ENCODE measurements at regions not wholly inside any gene's neighbourhood (a gene's known extent, or its start where the extent isn't known, plus 50 kb on each side); places are given as distances from the start of the nearest gene placed in this dataset.
A peak's percentile ranks its signal among the peaks of the same experiment; 100 is the strongest.

DNA sequence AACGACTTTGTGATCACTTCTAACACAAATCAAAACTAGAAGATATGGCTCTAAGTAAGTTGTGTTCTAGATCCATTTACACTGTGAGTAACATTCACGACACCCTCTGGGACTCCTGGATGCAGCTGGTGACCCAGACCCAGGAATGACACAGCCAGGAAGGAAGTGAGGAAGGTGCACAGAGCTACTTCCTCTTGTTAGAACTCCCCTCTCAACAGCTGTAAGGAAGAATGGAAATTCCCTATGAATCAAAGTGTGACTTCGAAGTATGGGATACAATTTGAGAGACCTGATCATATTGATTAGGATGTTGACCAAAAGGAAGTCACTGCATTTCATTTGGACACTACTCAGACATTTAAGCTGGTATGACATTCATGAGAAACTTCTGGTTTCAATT lies 185.3 kb downstream of the NRIP1 start:
- Histone ChIP-seq H3K9me3 (ENCODE audit: low read depth) (no peaks in the 10 kb centered on the region), H3K9me2 (replicated peaks; ENCODE audit: insufficient read depth) (no peaks in the 10 kb centered on the region), H3K27me3 (no peaks in the 10 kb centered on the region), H3K4me2 (no peak overlapping the region), H3K4me1 (ENCODE audit: insufficient read depth) (peaks cover 30% of the 10 kb centered on the region), H3K27ac (no peak overlapping the region), H3K79me2 (no peaks in the 10 kb centered on the region), H3K4me3 (no peak overlapping the region), H2AFZ (no peak overlapping the region), H3K36me3 (replicated peaks; ENCODE audit: insufficient read depth, low read depth) (no peaks in the 10 kb centered on the region), H4K20me1 (ENCODE audit: insufficient read depth, poor library complexity, severe bottlenecking) (no peaks in the 10 kb centered on the region)
- 93% methylated on average over 3 of the region's 3 CpGs for WGBS (ENCODE audit: low lambda C conversion rate, missing lambda C conversion rate)
- no peak for DNase-seq (ENCODE audit: low spot score)
- TF ChIP-seq EZH2phosphoT487 (IDR thresholded peaks at IDR 0.05; ENCODE audit: low read depth, severe bottlenecking, unreplicated experiment), result no peak
- no peak for TF ChIP-seq CTCF (IDR thresholded peaks at IDR 0.05; ENCODE audit: poor library complexity)
- no peak for TF ChIP-seq EZH2 (IDR thresholded peaks at IDR 0.05; ENCODE audit: borderline replicate concordance)

DNA sequence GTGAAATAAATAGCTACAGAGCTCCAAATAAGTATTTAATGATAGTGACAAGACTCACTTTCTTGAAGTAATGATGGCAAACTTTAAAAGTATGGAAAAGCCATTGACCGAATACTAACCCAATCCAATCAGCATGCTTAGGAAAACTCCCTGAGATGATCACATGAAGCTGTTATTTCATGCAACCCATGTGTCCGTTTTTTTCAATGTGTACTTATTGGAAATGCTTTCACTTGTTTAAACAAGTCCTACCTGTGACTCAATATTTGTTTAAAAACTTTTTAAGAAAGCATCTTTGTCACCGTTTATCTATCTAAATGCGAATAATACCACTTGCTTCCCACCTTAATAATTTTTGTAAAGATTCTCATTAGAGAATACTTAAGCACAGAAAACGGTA lies 185.8 kb downstream of the NRIP1 start:
- H3K79me2 ChIP-seq, result no peaks in the 10 kb centered on the region
- TF ChIP-seq CTCF (IDR thresholded peaks at IDR 0.05; ENCODE audit: poor library complexity), result no peak
- TF ChIP-seq EZH2phosphoT487 (IDR thresholded peaks at IDR 0.05; ENCODE audit: low read depth, severe bottlenecking, unreplicated experiment), result no peak
- TF ChIP-seq EZH2 (IDR thresholded peaks at IDR 0.05; ENCODE audit: borderline replicate concordance), result no peak
- H3K4me1 ChIP-seq (ENCODE audit: insufficient read depth), result peaks cover 30% of the 10 kb centered on the region
- H3K27ac ChIP-seq, result peak overlapping the region; percentile 44
- H3K27me3 ChIP-seq, result no peaks in the 10 kb centered on the region
- DNase-seq (ENCODE audit: low spot score), result no peak
- no peaks in the 10 kb centered on the region for H3K9me2 ChIP-seq (replicated peaks; ENCODE audit: insufficient read depth)
- H3K4me2 ChIP-seq, result no peak overlapping the region
- no peak overlapping the region for H2AFZ ChIP-seq
- WGBS (ENCODE audit: low lambda C conversion rate, missing lambda C conversion rate), result 67% methylated on average over 5 of the region's 5 CpGs
- no peaks in the 10 kb centered on the region for H3K9me3 ChIP-seq (ENCODE audit: low read depth)
- no peaks in the 10 kb centered on the region for H4K20me1 ChIP-seq (ENCODE audit: insufficient read depth, poor library complexity, severe bottlenecking)
- no peaks in the 10 kb centered on the region for H3K36me3 ChIP-seq (replicated peaks; ENCODE audit: insufficient read depth, low read depth)
- no peak overlapping the region for H3K4me3 ChIP-seq

DNA sequence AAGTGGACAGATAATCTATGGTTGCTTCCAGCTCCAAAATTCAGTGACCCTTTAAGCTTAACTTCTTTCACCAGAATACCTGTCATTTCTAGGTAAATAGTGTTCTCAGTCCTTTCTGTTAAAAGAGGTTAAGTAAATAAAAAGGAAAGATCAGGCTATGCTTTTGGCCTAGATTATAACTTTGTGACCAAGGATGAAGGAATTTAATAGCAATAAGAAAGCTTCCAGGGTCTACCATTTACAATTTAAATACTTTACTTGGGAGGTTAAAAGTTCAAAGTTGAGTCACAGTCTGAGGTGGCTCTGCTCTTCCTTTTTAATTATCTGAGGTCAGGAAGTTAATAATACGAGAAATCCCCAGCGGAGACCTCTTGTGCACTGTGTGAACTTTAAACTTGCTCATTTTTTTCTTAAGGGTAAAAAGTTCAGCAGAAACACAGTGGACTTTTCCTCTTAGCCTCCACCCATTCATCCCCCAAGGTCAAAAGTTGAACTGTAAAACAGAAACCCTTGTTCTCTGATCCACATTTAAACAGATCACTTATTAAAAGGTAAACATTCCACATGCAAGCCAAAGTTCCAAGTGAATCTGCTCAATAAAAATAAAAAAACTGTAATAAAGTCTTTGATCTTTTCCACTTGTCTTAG lies 187.1 kb downstream of the NRIP1 start:
- peak overlapping the region; percentile 44 for H3K27ac ChIP-seq

More for the DNA sequence above, 187.1 kb downstream of the NRIP1 start:
- H3K36me3 ChIP-seq (replicated peaks; ENCODE audit: insufficient read depth, low read depth), result no peaks in the 10 kb centered on the region
- H2AFZ ChIP-seq, result no peak overlapping the region
- no peaks in the 10 kb centered on the region for H3K79me2 ChIP-seq
- no peaks in the 10 kb centered on the region for H3K27me3 ChIP-seq
- no peak overlapping the region for H3K4me3 ChIP-seq
- H4K20me1 ChIP-seq (ENCODE audit: insufficient read depth, poor library complexity, severe bottlenecking), result no peaks in the 10 kb centered on the region
- H3K9me3 ChIP-seq (ENCODE audit: low read depth), result no peaks in the 10 kb centered on the region
- H3K9me2 ChIP-seq (replicated peaks; ENCODE audit: insufficient read depth), result no peaks in the 10 kb centered on the region
- peaks cover 30% of the 10 kb centered on the region for H3K4me1 ChIP-seq (ENCODE audit: insufficient read depth)
- WGBS (ENCODE audit: low lambda C conversion rate, missing lambda C conversion rate), result 19% methylated on average over 2 of the region's 2 CpGs
- DNase-seq (ENCODE audit: low spot score), result peak; percentile 54
- TF ChIP-seq EZH2 (IDR thresholded peaks at IDR 0.05; ENCODE audit: borderline replicate concordance), result no peak
- no peak for TF ChIP-seq EZH2phosphoT487 (IDR thresholded peaks at IDR 0.05; ENCODE audit: low read depth, severe bottlenecking, unreplicated experiment)
- no peak for TF ChIP-seq CTCF (IDR thresholded peaks at IDR 0.05; ENCODE audit: poor library complexity)
- H3K4me2 ChIP-seq, result peak overlapping the region; percentile 4

All from hepatocyte (in vitro differentiated cells).